Type B pancreatic cell (in vitro differentiated cells): ENCODE measurements at regions not wholly inside any gene's neighbourhood (a gene's known extent, or its start where the extent isn't known, plus 50 kb on each side); places are given as distances from the start of the nearest gene placed in this dataset.

Experiments used
- DNase-seq: peaks from one replicate; pipeline ENCODE4 v3.0.0; 2021; ENCODE audit warnings: mixed read lengths; ENCODE audit not compliant: unreplicated experiment; ENCODE audit errors: extremely low spot score
- H3K27ac Mint-ChIP-seq: 2 replicates; pipeline ENCODE4 v1.8.0; 2021; ENCODE audit warnings: mild to moderate bottlenecking, mixed read lengths
- H3K27me3 Mint-ChIP-seq: 2 replicates; pipeline ENCODE4 v1.8.0; 2021; ENCODE audit warnings: mixed read lengths
- H3K36me3 Mint-ChIP-seq: 2 replicates; pipeline ENCODE4 v1.8.0; 2021; ENCODE audit warnings: mixed read lengths
- H3K4me1 Mint-ChIP-seq: one replicate; pipeline ENCODE4 v1.8.0; 2021; ENCODE audit warnings: mixed read lengths; ENCODE audit not compliant: unreplicated experiment
- H3K4me3 Mint-ChIP-seq: 2 replicates; pipeline ENCODE4 v1.8.0; 2021; ENCODE audit warnings: mild to moderate bottlenecking, mixed read lengths
- H3K9me3 Mint-ChIP-seq: 2 replicates; pipeline ENCODE4 v1.8.0; 2021; ENCODE audit warnings: mixed read lengths
- CTCF ChIP-seq: fragments of 200-600 bp; sonication (generic); conservative IDR thresholded peaks from 2 replicates; pipeline ENCODE4 v1.5.0; 2021; ENCODE audit warnings: antibody characterized with exemption, mild to moderate bottlenecking

GRCh38 chr4:127347936-127348335 is 284.8 kb upstream of the INTU start:
- no peak for TF ChIP-seq CTCF
- H3K36me3 Mint-ChIP-seq: no peaks in the 10 kb centered on the region
- no peaks in the 10 kb centered on the region for H3K4me1 Mint-ChIP-seq

DNA sequence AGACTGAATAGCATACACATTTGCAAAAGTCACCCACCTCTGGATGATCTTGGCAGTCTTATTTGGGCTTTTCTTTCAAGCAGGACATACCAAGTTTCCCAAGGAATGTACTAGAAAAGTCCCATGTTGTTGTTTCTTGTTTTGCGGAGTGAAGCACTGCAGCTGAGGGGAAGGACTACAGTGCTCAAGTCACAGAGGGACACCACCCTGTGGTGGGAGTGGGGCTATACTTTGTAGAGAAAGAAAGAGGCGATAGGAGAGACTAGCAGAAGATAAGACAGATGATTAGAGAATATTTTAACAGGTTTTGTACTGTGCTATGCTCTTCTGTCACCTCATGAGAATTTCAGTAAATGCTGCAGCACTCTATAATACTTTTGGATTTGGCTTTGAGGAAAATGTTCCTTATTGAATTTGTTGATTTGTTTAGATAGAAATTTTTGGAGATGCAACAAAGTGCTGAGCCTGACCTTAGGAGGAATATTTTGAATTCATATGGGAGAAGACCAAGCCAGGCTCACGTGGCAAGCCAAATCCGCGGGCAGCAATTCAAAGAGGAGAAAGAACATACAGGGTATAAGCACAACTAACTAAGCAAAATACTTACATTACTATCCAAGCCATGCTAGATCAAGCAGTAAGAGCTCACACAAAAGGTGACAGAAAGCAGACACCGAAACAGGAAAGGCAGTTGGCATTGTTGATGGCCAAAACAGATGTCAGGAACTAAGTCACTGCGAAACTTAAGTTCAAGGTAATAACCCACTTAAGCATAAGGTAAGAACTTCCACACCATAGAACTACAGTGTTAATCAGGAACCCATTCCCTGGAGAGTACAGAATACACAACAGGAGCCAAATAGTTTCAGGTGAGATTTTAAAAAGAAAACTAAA is 280.3 kb upstream of the INTU start:
- H3K27me3 Mint-ChIP-seq: no peaks in the 10 kb centered on the region
- no peak overlapping the region for H3K27ac Mint-ChIP-seq
- peaks cover 5% of the 10 kb centered on the region for H3K9me3 Mint-ChIP-seq
- no peak for DNase-seq
- peak; percentile 22 for TF ChIP-seq CTCF
- H3K4me1 Mint-ChIP-seq: peaks cover 8% of the 10 kb centered on the region
- no peak overlapping the region for H3K4me3 Mint-ChIP-seq
- H3K36me3 Mint-ChIP-seq: no peaks in the 10 kb centered on the region

More at GRCh38 chr4:127347936-127348335, 284.8 kb upstream of the INTU start:
- peaks cover 5% of the 10 kb centered on the region for H3K9me3 Mint-ChIP-seq
- no peak overlapping the region for H3K4me3 Mint-ChIP-seq
- H3K27me3 Mint-ChIP-seq: no peaks in the 10 kb centered on the region
- no peak overlapping the region for H3K27ac Mint-ChIP-seq
- no peak for DNase-seq

DNA sequence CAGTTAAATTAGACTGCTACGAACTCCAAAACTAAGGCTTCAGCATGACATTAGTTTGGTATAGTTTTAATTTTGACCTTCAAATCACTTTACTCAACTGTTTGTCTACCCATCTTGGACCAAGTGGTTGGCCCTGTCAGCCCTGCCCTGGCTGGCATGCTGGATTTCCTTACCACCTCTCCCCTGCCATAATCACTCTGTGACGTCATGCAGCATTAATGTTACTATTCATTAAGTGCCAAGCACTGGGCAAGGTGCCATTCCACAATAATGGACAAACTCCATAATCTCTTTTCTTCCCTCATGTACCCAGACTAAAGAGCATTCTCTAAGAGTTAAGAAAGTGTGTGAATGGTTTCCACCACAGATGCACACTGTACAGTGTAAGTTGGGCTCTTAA is 277.0 kb upstream of the INTU start:
- H3K27ac Mint-ChIP-seq: no peak overlapping the region
- peaks cover 8% of the 10 kb centered on the region for H3K4me1 Mint-ChIP-seq
- no peak for TF ChIP-seq CTCF
- no peak for DNase-seq
- H3K36me3 Mint-ChIP-seq: no peaks in the 10 kb centered on the region
- no peak overlapping the region for H3K4me3 Mint-ChIP-seq
- H3K27me3 Mint-ChIP-seq: no peaks in the 10 kb centered on the region
- H3K9me3 Mint-ChIP-seq: peaks cover 5% of the 10 kb centered on the region

DNA sequence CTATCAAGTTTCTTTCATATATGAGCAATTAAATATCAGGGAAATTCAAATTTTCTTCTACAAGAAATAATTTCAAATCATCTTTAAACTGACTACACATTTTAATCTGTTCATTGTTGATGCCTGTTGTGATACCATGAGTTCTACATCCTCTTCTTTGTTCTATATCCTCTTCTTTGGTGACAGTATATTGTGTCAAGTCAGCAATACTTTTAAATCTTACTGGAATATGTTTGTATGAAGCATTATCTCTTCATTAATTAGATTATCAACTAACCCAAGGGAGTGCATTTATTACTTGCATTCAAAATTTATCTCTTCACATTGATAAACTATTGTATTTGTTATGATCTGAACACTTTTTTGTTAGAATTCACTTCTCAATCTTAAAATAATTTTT is 275.0 kb upstream of the INTU start:
- H3K36me3 Mint-ChIP-seq: no peaks in the 10 kb centered on the region
- peaks cover 4% of the 10 kb centered on the region for H3K9me3 Mint-ChIP-seq
- DNase-seq: no peak
- H3K4me1 Mint-ChIP-seq: peaks cover 8% of the 10 kb centered on the region
- H3K4me3 Mint-ChIP-seq: no peak overlapping the region
- TF ChIP-seq CTCF: no peak
- H3K27ac Mint-ChIP-seq: no peak overlapping the region
- H3K27me3 Mint-ChIP-seq: no peaks in the 10 kb centered on the region

DNA sequence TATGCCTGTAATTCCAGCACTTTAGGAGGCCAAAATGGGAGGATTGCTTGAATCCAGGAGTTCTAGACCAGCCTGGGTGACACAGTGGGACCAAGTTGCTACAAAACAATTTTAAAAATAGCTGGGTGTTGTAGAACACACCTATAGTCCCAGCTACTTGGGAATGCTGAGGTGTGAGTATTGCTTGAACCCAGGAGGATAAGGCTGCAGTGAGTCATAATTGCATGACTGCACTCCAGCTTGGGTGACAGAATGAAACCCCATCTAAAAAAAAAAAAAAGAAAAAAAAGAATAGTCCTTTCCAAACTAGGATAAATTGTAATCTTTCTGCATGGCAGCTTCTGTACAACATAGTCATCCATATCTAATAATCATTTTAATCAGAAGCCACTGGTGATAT is 270.1 kb upstream of the INTU start:
- H3K36me3 Mint-ChIP-seq: no peaks in the 10 kb centered on the region
- no peaks in the 10 kb centered on the region for H3K4me1 Mint-ChIP-seq
- peaks cover 4% of the 10 kb centered on the region for H3K9me3 Mint-ChIP-seq
- H3K4me3 Mint-ChIP-seq: no peak overlapping the region
- DNase-seq: no peak
- H3K27ac Mint-ChIP-seq: no peak overlapping the region
- TF ChIP-seq CTCF: no peak
- no peaks in the 10 kb centered on the region for H3K27me3 Mint-ChIP-seq
